Activated naive CD4-positive, alpha-beta T cell treated with anti-CD3 and anti-CD28 coated beads, Interleukin-2, amount 10 ng/mL, durations not matched to agents 7 days and 5 days (primary cell): ENCODE measurements at regions not wholly inside any gene's neighbourhood (a gene's known extent, or its start where the extent isn't known, plus 50 kb on each side); places are given as distances from the start of the nearest gene placed in this dataset.
"Not testable (repeated sequence)": the region's sequence is repeated elsewhere in the genome, so short reads cannot be mapped to it uniquely, and the experiment has no call there.

ENCODE experiments used
- CTCF ChIA-PET: fragments of 350-600 bp; sonication (Branson Sonifier 250); formaldehyde crosslinking; loops from one replicate; lab custom pipeline; 2021; ENCODE audit warnings: antibody characterized with exemption; lab: Charles Lee
- DNase-seq: peaks from one replicate; pipeline ENCODE4 v3.0.0-alpha.2; 2020
- H3K27ac Mint-ChIP-seq: one replicate; pipeline ENCODE4 v1.8.0; 2021; ENCODE audit warnings: mild to moderate bottlenecking, moderate library complexity, mixed read lengths
- H3K27me3 Mint-ChIP-seq: one replicate; pipeline ENCODE4 v1.8.0; 2021; ENCODE audit warnings: mild to moderate bottlenecking, mixed read lengths
- H3K36me3 Mint-ChIP-seq: one replicate; pipeline ENCODE4 v1.8.0; 2021; ENCODE audit warnings: mixed read lengths
- H3K4me1 Mint-ChIP-seq: one replicate; pipeline ENCODE4 v1.8.0; 2021; ENCODE audit warnings: mixed read lengths
- H3K4me3 Mint-ChIP-seq: one replicate; pipeline ENCODE4 v1.8.0; 2021; ENCODE audit warnings: mild to moderate bottlenecking, moderate library complexity, mixed read lengths
- H3K9me3 Mint-ChIP-seq: one replicate; pipeline ENCODE4 v1.8.0; 2021; ENCODE audit warnings: mixed read lengths

DNA sequence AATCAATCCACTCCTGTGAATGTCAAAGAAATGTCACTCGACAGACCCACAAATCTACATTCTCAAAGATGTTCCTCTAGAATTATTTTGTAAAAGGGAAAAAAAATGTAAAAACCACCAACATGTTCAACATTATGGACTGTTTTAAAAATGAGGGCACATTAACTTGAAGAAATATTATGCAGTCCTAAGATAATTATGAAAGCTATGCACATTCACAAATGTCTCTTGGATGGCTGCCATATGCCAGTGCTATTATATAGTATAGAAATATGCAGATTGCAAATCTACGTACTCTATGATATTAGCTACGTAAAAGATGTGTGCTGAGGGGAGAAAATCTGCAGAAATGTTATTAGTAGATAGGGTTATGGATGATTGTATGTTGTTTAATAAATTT lies 334.2 kb downstream of the BMP4 start:
- no peak overlapping the region for H3K4me3 Mint-ChIP-seq
- H3K27me3 Mint-ChIP-seq: no peaks in the 10 kb centered on the region
- CTCF ChIA-PET: no interaction called here
- H3K36me3 Mint-ChIP-seq: no peaks in the 10 kb centered on the region
- no peaks in the 10 kb centered on the region for H3K4me1 Mint-ChIP-seq
- no peak overlapping the region for H3K27ac Mint-ChIP-seq
- no peaks in the 10 kb centered on the region for H3K9me3 Mint-ChIP-seq
- DNase-seq: no peak

DNA sequence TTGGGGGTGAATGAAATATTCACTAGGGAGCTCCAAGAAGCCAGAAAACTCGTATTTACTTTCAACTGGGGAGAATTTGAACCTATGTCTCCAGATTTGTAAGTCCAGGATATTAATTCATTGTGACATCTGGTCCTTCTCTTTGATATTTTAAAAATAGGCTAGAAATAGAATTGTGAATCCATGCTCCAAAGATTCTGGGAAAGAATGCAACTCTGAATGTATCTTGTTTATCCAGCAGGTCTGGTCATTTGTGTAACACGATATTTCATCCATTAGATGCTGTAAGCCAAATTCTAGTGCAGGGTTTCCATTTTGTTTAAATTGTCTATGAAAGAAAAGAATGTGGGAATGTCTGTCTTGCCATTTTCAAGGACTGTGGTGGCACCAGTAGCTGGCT lies 334.7 kb downstream of the BMP4 start:
- Mint-ChIP-seq H3K36me3 (no peaks in the 10 kb centered on the region), H3K4me1 (no peaks in the 10 kb centered on the region), H3K27ac (no peak overlapping the region), H3K27me3 (no peaks in the 10 kb centered on the region), H3K9me3 (no peaks in the 10 kb centered on the region), H3K4me3 (no peak overlapping the region)
- CTCF ChIA-PET: no interaction called here
- no peak for DNase-seq

DNA sequence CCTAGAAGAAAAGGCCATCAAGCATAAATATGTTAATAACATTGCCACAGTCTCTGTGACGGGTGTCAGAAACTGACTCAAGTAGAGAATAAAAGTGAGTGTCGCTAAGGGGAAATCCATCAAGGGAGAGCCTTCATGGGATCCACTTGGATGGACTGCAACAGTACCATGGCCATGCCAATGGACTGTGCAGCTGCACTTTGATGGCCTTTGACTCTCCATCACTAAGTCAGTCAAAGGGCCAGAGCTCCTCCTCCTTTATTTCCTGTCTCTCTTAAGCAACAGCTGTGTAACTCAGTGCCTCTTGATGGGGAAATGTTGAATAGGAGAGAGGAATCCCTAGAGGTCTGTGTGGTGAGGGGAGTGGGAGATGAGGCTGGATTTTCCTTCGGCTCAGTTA lies 335.2 kb downstream of the BMP4 start:
- Mint-ChIP-seq H3K4me1 (no peaks in the 10 kb centered on the region), H3K36me3 (no peaks in the 10 kb centered on the region), H3K4me3 (no peak overlapping the region), H3K27me3 (no peaks in the 10 kb centered on the region), H3K9me3 (no peaks in the 10 kb centered on the region), H3K27ac (no peak overlapping the region)
- no peak for DNase-seq
- CTCF ChIA-PET: no interaction called here

DNA sequence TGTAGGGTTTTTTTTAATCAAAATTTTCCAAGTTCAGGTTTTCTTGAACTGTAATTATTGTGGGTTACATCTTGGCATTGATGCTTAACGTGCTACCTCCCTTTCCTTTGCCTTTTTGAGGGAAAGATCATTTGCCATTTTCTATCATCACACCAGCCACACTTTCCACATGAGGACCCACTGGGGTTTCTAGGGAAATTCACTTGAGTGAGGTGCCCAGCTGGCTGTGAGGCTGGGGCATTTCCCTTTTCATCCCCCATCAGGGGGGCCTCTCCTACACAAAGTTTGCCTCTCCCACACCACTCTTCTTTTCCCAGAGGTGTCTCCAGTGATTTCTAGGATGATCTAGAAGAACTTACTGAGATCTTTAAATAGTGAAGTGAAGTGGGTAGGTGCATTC lies 335.7 kb downstream of the BMP4 start:
- no peak for DNase-seq
- Mint-ChIP-seq H3K27me3 (no peaks in the 10 kb centered on the region), H3K9me3 (no peaks in the 10 kb centered on the region), H3K4me1 (no peaks in the 10 kb centered on the region), H3K4me3 (no peak overlapping the region), H3K27ac (no peak overlapping the region), H3K36me3 (no peaks in the 10 kb centered on the region)
- CTCF ChIA-PET: no interaction called here

DNA sequence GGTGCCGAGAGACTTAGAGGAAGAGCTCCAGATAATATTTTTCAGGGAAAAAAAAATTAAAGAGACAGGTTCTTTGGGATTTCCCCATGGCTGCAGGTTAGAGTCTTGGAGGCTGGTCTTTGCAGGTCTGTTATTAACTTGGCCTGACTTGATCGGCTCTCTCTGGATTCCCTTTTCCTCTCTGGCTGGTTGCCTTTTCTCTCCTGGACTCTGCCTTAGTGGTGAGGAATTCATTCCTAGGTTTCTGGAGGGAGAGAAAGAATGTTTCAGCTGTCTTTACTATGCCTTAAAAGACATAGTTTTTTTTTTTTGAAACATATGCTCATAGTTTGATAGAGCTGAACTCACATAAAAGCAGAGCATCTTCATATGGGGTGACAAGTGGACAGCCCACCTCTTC lies 336.3 kb downstream of the BMP4 start:
- Mint-ChIP-seq H3K4me3 (no peak overlapping the region), H3K27ac (no peak overlapping the region), H3K4me1 (no peaks in the 10 kb centered on the region), H3K27me3 (no peaks in the 10 kb centered on the region), H3K36me3 (no peaks in the 10 kb centered on the region), H3K9me3 (no peaks in the 10 kb centered on the region)
- DNase-seq: no peak
- CTCF ChIA-PET: no interaction called here

DNA sequence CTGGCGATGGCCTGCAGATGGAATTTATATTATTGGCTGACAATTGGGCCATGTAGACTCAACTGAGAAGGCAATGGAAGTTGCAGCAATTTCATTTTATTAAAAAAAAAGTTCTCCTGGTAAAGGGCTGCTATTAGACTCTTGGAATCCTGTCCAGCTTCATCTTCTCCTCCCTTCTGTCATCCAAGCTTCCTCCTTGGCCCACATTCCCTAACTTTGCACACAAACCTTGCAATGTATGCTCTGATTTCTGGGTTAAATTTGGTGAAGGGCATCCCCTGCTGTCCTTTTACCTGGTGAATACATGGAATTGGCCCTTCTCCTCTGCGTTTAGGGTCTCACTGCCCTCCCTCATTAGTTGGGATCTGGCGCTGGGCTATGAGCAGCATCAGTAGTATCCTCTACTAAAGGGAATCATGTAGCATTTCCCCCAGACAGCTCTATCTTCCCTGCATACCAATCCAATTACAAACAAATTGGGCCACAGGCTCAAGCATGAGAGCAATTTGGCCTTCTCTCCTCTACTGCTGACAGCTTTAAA lies 336.9 kb downstream of the BMP4 start:
- Mint-ChIP-seq H3K4me3 (no peak overlapping the region), H3K36me3 (no peaks in the 10 kb centered on the region), H3K4me1 (no peaks in the 10 kb centered on the region)

DNA sequence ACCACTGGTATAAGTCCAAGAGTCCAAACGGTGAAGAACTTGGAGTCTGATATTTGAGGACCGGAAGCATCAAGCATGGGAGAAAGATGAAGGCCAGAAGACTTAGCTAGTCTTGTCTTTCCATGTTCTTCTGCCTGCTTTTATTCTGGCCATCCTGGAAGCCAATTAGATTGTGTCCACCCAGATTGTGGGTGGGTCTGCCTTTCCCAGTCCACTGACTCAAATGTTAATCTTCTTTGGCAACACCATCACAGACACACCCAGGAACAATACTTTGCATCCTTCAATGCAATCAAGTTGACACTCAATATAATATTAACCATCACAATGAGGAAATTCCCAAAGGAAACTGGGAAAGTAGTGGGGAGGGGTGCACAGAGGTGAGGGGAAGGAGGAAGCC lies 340.1 kb downstream of the BMP4 start:
- DNase-seq, H3K36me3 Mint-ChIP-seq, H3K27ac Mint-ChIP-seq, H3K4me1 Mint-ChIP-seq, H3K4me3 Mint-ChIP-seq, H3K27me3 Mint-ChIP-seq, CTCF ChIA-PET, H3K9me3 Mint-ChIP-seq: not testable (repeated sequence)

More for the DNA sequence above, 336.9 kb downstream of the BMP4 start:
- CTCF ChIA-PET: no interaction called here
- Mint-ChIP-seq H3K27ac (no peak overlapping the region), H3K27me3 (no peaks in the 10 kb centered on the region), H3K9me3 (no peaks in the 10 kb centered on the region)
- DNase-seq: no peak

DNA sequence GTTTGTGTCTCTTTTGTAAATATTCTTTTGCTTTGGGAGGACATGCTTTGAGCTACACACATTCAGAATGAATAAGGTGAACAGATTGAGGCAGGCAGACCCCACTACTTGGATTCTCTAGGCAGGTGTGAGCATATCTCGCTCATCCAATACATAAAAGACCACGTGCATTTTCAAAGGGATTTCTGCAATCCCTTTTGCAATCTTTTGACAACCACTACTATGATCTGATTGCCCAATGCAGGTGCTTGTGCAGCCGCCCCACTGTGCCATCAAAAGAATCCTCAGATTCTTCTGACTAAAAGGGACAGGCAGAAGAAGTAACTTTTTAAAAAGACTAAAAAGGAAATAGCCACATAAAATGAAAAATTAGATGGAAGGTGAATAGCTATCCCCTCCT lies 341.4 kb downstream of the BMP4 start:
- no peaks in the 10 kb centered on the region for H3K27me3 Mint-ChIP-seq
- H3K9me3 Mint-ChIP-seq: peaks cover 7% of the 10 kb centered on the region
- H3K4me1 Mint-ChIP-seq: no peaks in the 10 kb centered on the region
- no peak for DNase-seq
- H3K36me3 Mint-ChIP-seq: no peaks in the 10 kb centered on the region
- no peak overlapping the region for H3K27ac Mint-ChIP-seq
- no peak overlapping the region for H3K4me3 Mint-ChIP-seq
- CTCF ChIA-PET: no interaction called here

DNA sequence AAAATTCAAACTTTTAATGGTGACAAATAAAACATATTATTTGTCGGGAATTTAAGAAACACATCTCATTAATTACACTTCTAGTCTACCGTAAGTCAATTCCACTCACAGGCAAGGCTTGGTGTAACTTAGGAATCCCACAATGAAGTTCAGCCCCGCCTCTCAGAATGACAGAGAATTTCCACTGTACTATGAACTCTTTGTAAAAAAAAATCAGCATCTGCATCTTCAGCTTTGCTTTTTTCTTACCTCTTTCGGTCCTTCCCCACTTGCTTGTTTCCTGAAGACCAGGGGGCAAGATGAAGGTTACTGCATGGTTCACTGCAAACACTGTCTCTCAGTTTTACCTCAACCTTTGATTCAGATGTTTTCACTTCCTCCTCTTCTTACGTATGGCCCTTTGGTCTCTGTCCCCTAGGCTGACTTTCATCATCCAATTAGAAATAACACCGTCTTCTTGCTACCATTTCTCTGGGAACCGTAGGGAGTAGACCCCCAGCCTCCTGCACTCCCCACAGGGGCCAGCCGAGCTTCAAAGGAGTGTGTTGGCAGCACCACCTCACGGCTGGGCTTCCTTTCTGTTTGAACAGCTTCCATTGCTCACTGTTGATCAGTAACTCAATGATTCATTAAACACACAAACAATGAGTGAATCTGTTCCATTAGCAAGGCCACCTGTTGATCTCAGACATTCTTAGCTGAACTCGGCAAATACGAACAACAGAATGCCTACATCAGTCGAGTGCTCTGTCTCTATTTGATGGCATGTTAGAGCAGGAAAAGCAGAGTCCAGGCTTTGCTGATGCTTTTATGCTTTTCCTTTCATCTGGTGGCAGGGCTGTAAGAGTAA lies 343.0 kb downstream of the BMP4 start:
- Mint-ChIP-seq H3K4me3 (no peak overlapping the region), H3K4me1 (no peaks in the 10 kb centered on the region), H3K27ac (no peak overlapping the region), H3K27me3 (no peaks in the 10 kb centered on the region), H3K9me3 (peaks cover 7% of the 10 kb centered on the region), H3K36me3 (no peaks in the 10 kb centered on the region)
- DNase-seq: no peak
- CTCF ChIA-PET: no interaction called here

DNA sequence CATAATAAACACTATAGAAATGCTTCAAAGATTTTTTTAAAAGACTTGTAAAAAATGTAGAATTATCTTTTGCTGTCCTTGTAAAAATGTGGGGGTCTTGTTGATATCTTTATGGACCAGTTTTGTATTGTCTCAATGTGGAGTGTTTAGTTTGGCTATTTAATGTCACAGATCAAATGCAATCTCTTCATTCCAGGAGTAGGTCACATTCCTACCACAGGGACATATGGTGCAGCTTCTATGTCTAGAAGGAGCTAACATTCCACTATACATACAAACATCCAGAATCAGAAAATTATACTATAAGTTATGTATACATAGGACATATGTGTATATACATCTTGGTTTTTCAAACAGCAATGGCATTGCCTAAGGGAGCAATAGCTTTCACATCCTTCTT lies 345.7 kb downstream of the BMP4 start:
- peaks cover 7% of the 10 kb centered on the region for H3K9me3 Mint-ChIP-seq
- no peaks in the 10 kb centered on the region for H3K27me3 Mint-ChIP-seq
- CTCF ChIA-PET: no interaction called here
- no peaks in the 10 kb centered on the region for H3K4me1 Mint-ChIP-seq
- H3K36me3 Mint-ChIP-seq: no peaks in the 10 kb centered on the region
- H3K27ac Mint-ChIP-seq: no peak overlapping the region
- no peak for DNase-seq
- H3K4me3 Mint-ChIP-seq: no peak overlapping the region

DNA sequence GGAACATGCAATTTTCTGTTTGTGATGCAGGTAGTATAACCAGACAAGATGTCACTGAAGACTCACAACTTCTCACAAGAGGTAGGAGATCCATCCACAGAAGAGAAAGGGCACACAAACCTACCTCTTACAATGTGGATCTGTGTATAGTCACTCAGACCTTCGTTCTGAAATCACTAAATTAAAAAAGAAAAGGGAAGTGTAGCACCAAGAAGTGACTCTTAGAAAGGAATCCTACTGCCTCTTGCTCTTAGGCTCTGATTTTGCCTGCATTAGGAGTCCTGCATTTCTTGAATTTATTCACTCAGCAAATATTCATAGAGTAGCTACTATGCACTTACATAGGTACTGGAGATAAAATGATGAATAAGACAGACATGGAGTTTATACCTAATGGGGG lies 347.6 kb downstream of the BMP4 start:
- DNase-seq: no peak
- no peaks in the 10 kb centered on the region for H3K27me3 Mint-ChIP-seq
- peaks cover 7% of the 10 kb centered on the region for H3K9me3 Mint-ChIP-seq
- CTCF ChIA-PET: no interaction called here
- no peaks in the 10 kb centered on the region for H3K36me3 Mint-ChIP-seq
- no peaks in the 10 kb centered on the region for H3K4me1 Mint-ChIP-seq
- no peak overlapping the region for H3K4me3 Mint-ChIP-seq
- no peak overlapping the region for H3K27ac Mint-ChIP-seq

DNA sequence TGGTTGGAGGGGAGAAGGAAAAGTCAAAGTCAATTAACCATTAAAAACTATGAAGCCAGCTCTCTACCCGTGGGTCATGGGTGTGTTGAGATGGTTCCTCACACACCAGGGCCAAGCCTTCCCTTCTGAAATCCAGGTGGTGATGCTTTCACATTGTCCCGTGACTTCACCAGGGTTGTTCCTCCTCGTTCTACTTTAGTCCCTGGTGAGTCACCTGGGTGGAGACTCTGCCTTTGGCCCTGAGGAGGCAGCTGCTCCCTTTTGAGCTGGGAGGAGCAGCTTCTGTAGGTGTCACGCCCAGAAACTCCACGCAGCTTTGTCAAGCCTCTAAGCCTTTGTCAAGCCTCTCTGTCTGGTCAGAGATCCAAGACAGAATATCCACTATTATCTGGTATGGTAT lies 348.3 kb downstream of the BMP4 start:
- Mint-ChIP-seq H3K27ac (no peak overlapping the region), H3K9me3 (peaks cover 5% of the 10 kb centered on the region), H3K27me3 (no peaks in the 10 kb centered on the region), H3K4me1 (no peaks in the 10 kb centered on the region), H3K4me3 (no peak overlapping the region), H3K36me3 (no peaks in the 10 kb centered on the region)
- CTCF ChIA-PET: no interaction called here
- DNase-seq: no peak

DNA sequence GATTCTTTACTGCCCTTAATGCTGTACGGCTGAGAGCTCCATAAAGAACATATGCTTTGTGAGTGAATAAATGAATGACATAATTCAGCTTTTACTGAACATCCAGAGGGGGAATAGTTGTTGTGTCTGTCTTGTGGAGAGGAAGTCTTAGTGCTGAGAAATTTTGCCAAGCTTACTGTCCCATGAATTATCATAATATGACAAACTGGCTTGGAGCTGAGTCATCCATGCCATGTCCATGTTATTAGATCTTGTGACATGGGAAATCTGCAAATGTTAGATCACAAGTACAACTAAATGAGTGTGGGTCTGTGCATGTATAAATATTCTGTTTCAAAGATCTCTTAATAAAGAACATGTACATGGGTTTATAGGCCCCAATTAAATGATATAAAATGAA lies 350.4 kb downstream of the BMP4 start:
- Mint-ChIP-seq H3K4me3 (no peak overlapping the region), H3K27me3 (no peaks in the 10 kb centered on the region), H3K27ac (no peak overlapping the region), H3K9me3 (no peaks in the 10 kb centered on the region), H3K4me1 (no peaks in the 10 kb centered on the region), H3K36me3 (no peaks in the 10 kb centered on the region)
- CTCF ChIA-PET: no interaction called here
- no peak for DNase-seq

DNA sequence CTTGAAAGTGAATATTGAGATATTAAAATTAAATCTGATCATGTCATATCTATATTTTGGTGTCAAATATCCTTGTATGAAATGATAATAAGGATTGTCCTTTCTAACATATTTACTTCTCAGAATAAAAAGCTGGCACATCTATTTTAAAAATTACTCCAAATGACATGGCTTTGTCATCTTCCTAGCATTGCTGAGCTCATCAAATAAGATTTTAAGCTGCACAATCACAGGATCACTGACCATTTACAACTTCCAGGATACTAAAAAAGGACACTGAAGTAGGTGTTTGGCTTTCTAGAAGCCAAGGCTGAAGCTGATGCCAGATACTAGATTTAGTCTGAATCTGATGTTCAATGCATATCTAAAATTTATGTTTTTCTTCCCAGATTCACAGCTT lies 351.1 kb downstream of the BMP4 start:
- H3K36me3 Mint-ChIP-seq: no peaks in the 10 kb centered on the region
- no peaks in the 10 kb centered on the region for H3K4me1 Mint-ChIP-seq
- H3K4me3 Mint-ChIP-seq: no peak overlapping the region
- CTCF ChIA-PET: no interaction called here
- H3K9me3 Mint-ChIP-seq: no peaks in the 10 kb centered on the region
- H3K27me3 Mint-ChIP-seq: no peaks in the 10 kb centered on the region
- DNase-seq: no peak
- H3K27ac Mint-ChIP-seq: no peak overlapping the region

DNA sequence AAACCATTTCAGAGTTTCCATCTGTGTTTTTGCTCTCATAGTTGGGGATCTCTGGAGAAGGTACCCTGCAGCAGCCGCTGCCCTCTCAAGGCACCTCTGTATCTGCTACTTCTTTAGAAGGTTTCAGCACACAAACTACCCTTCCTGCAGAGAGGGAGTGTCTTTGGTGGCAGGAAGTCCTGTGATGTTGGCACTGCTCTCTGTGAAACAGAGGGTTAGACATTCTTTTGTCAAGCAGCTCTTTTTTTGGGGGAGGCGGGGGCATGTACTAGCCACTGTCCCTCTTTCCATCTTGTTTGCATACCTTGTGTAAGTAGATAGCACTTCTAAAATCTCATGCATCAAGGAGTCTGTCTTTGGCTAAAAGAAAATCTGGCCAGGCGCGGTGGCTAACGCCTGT lies 352.6 kb downstream of the BMP4 start:
- H3K9me3 Mint-ChIP-seq: no peaks in the 10 kb centered on the region

More for the DNA sequence above, 352.6 kb downstream of the BMP4 start:
- Mint-ChIP-seq H3K4me1 (no peaks in the 10 kb centered on the region), H3K4me3 (no peak overlapping the region), H3K36me3 (no peaks in the 10 kb centered on the region), H3K27me3 (no peaks in the 10 kb centered on the region), H3K27ac (no peak overlapping the region)
- CTCF ChIA-PET: no interaction called here
- DNase-seq: no peak
